ENCODE measurements at regions not wholly inside any gene's neighbourhood (a gene's known extent, or its start where the extent isn't known, plus 50 kb on each side); places are given as distances from the start of the nearest gene placed in this dataset.

GRCh38 chr13:67372868-67373464 is 142.8 kb upstream of the PCDH9 start:
- no peak for TF ChIP-seq CTCF (IDR thresholded peaks at IDR 0.05; ENCODE audit: insufficient read depth, low read length, poor library complexity, severe bottlenecking)
- H3K36me3 ChIP-seq (ENCODE audit: control insufficient read depth, insufficient read depth, low read length): no peaks in the 10 kb centered on the region
- no peak for DNase-seq (ENCODE audit: low read depth)
- H3K4me3 ChIP-seq (ENCODE audit: low read depth, low read length): no peak overlapping the region
- H3K27me3 ChIP-seq (ENCODE audit: control insufficient read depth, insufficient read depth, low read length): no peaks in the 10 kb centered on the region

- DNase-seq (ENCODE audit: low read depth): peak; percentile 63
- TF ChIP-seq CTCF (IDR thresholded peaks at IDR 0.05; ENCODE audit: insufficient read depth, low read length, poor library complexity, severe bottlenecking): no peak
- no peaks in the 10 kb centered on the region for H3K36me3 ChIP-seq (ENCODE audit: control insufficient read depth, insufficient read depth, low read length)
- H3K4me3 ChIP-seq (ENCODE audit: low read depth, low read length): no peak overlapping the region
- no peaks in the 10 kb centered on the region for H3K27me3 ChIP-seq (ENCODE audit: control insufficient read depth, insufficient read depth, low read length)
Observed at GRCh38 chr13:67369895-67370660, 139.9 kb upstream of the PCDH9 start.

GRCh38 chr13:67367399-67367798 is 137.3 kb upstream of the PCDH9 start:
- H3K27me3 ChIP-seq (ENCODE audit: control insufficient read depth, insufficient read depth, low read length): no peaks in the 10 kb centered on the region
- DNase-seq (ENCODE audit: low read depth): no peak
- H3K4me3 ChIP-seq (ENCODE audit: low read depth, low read length): no peak overlapping the region
- no peak for TF ChIP-seq CTCF (IDR thresholded peaks at IDR 0.05; ENCODE audit: insufficient read depth, low read length, poor library complexity, severe bottlenecking)
- H3K36me3 ChIP-seq (ENCODE audit: control insufficient read depth, insufficient read depth, low read length): no peaks in the 10 kb centered on the region

- peak; percentile 23 for TF ChIP-seq CTCF (IDR thresholded peaks at IDR 0.05; ENCODE audit: insufficient read depth, low read length, poor library complexity, severe bottlenecking)
- no peak for DNase-seq (ENCODE audit: low read depth)
- H3K36me3 ChIP-seq (ENCODE audit: control insufficient read depth, insufficient read depth, low read length): no peaks in the 10 kb centered on the region
- H3K4me3 ChIP-seq (ENCODE audit: low read depth, low read length): no peak overlapping the region
- H3K27me3 ChIP-seq (ENCODE audit: control insufficient read depth, insufficient read depth, low read length): no peaks in the 10 kb centered on the region
Observed at GRCh38 chr13:67366533-67366932, 136.4 kb upstream of the PCDH9 start.

DNA sequence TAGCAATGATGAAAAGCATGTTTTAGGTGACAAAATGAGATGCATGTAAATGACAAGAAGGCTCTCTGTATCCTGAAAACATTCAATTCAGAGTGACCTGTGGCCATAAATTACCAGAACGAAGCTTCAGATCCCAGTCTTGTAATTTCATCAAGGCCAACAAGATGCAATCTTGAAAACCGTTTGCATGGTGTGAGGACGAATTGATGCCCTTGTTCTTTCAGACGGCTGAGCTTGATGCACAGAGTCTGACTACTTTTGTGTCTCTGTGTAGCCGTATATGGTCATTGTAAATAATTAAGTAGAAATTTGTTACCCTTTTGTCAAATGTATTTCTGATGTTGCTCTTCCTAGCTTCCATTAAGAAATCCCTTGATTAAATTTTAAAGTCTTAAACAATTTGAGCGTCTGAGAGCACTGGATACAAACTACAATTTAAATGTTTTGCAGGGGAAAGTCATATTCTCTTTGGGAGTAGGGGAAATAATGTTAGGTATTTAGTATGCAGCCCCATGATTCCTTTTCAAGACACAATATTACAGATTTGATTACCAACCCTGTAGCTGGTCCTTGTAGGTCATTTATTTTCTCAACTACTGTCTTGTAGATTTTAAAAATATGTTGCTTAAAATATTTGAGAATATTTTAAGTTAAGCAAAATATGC is 125.8 kb upstream of the PCDH9 start:
- no peak for TF ChIP-seq CTCF (IDR thresholded peaks at IDR 0.05; ENCODE audit: insufficient read depth, low read length, poor library complexity, severe bottlenecking)
- Histone ChIP-seq H3K27me3 (ENCODE audit: control insufficient read depth, insufficient read depth, low read length) (no peaks in the 10 kb centered on the region), H3K4me3 (ENCODE audit: low read depth, low read length) (no peak overlapping the region), H3K36me3 (ENCODE audit: control insufficient read depth, insufficient read depth, low read length) (no peaks in the 10 kb centered on the region)
- no peak for DNase-seq (ENCODE audit: low read depth)
